HG03571 (cell line): ENCODE measurements at regions not wholly inside any gene's neighbourhood (a gene's known extent, or its start where the extent isn't known, plus 50 kb on each side); places are given as distances from the start of the nearest gene placed in this dataset.

Experiments
- ATAC-seq: cut with Tn5 transposase; IDR thresholded peaks from one replicate; pipeline ENCODE4 v1.9.1; 2021; ENCODE audit not compliant: unreplicated experiment

- ATAC-seq = no peak
Measured at GRCh38 chr9:89765211-89765946, 160.6 kb downstream of the GADD45G start.

GRCh38 chr9:89766991-89767390 lies 162.2 kb downstream of the GADD45G start:
- ATAC-seq = no peak

DNA sequence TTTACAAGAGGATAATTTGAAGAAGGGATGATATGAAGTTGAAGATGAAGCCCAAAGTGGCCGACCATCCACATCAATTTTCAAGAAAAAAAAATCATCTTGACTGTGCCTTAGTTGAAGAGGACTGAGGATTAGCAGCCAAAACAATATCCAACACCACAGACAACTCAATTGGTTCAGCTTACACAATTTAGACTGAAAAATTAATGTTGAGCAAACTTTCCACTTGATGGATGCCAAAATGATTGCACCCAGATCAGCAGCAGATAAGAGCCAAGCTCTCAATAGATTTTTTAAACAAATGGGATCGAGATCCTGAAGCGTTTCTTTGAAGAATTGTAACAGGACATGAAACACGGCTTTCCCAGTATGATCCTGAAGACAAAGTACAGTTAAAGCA lies 163.2 kb downstream of the GADD45G start:
- ATAC-seq = no peak

DNA sequence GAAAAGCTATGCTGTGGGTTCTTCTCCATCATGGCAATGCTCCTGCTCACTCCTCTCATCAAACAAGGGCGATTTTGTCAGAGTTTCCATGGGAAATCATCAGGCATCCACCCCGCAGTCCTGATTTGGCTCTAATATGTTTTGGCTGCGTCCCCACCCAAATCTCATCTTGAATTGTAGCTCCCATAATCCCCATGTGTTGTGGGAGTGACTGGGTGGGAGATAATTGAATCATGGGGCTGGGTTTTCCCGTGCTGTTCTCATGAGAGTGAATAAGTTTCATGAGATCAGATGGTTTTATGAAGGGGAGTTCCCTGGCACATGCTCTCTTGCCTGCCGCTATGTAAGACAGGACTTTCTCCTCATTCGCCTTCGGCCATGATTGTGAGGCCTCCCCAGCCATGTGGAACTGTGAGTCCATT lies 163.8 kb downstream of the GADD45G start:
- no peak for ATAC-seq

DNA sequence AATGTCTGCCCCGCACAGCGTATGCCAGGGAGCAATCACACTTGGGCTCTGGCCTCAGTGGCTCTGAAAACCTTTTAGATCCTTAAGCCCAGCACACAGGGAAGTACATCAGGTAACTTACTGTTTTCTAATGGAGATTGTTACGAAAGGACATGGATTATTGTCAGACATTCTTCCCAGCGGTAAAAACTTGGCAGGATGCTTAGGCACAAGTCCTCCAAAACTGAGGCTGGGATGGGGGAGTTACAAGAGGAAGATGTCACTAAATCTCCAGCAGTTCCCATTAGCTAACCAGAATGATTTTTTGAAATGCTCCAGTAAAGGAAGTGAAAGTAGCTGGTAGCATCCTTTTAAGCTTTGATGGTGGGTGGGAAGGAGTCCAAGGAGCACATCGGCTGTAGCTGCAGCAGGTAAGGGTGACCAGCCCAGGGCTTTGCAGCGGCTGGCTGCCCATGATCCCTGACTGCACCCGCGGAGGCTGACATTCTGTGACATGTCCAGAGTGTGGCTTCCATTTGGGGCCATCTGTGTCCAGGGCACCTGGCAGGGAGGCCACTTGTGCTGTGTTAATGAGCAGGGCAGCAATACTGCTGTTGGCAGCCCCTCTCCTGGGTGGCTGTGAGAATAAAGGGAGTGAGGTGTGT lies 165.8 kb downstream of the GADD45G start:
- no peak for ATAC-seq

DNA sequence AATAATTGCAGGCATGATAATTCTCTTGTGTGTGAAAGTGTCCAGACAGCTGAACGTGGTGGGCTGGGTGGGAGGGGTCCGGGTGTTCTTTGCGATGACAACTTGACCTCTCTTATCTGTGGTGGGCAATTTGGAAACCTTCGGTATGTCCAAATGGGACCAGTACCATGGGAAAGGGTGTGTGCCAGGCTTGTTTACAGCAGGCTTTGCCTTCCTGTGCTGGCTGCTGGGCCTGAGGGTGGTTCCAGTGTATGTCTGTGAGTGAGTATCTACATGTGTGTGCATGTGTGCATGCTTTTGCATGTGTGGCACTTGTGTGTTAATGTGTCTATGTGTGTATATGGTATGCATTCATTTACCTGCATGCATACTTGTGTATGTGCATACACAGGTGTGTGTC lies 166.4 kb downstream of the GADD45G start:
- ATAC-seq = no peak

- no peak for ATAC-seq
Measured at GRCh38 chr9:89773170-89773569, 168.4 kb downstream of the GADD45G start.

GRCh38 chr9:89774858-89775370 lies 170.1 kb downstream of the GADD45G start:
- ATAC-seq = no peak

DNA sequence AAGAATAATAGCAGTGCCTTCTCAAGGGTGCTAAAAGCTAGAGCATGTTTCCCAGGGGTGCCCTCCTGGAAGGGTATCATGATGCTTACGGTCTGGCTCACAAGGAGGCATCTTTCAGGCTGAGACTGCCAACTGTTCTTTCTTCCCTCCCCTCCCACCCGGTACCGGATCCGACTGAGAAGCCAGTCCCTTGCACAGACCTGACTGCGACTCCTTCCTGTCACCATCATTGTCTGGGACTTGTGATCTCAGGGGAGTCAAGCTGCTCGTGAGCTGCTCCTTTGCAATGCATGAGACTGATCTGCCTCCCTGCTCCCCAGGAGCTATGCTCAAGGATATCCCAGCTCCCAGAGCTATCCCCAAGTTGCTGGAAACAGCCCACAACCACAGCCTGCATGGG lies 170.8 kb downstream of the GADD45G start:
- ATAC-seq = no peak

DNA sequence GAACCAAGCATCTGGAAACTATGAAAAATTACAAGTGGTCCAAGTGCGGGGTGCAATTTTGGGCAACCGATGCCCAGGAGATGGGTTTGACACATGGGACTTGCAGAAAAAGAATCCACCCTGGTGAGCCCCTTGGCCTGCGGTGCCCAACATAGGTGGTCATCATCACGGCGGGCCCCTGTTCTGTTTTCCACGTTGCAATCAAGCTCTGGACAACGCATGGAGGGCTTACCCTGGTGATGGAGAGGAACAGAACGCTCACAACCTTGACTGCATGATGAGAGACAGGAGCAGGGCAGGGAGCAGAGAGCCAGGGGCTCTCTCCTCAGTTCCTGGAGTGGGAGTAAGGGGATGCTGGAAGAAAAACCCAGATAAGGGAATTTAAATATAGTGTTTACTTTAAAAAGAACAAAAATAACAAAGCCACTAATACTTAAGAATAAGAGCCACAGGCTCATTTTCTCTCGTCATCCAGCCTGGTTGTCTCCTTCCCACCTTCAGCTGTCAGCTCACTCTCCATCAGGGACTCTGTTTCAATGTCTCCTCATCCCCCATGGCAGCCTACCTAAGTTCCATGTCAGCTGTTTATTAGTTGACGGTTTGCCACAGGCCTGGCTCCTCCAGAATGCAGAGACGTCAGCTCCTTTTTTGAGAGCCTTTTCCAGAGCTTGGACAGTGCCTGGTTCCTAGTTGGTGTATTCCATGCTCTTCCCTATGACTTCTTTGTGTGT lies 172.1 kb downstream of the GADD45G start:
- no peak for ATAC-seq

DNA sequence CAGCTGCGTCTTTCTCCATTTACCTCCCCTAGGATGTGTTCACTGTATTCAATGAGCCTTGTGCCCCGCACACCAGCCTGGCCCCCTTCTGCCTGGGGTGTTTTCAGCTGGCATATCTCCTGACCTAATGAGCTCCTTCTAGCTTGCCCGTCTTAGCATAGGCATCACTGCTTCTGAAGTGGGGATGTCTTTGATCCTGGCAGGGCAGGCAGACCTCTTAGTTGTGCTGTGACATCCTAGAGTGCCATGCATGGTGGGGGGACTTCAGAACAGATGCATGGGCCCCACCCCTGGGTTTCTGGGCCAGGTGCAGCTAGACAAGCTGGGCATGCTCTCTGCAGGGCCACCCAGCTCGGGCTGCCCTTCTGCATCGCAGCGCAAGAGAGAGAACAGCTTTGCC lies 172.7 kb downstream of the GADD45G start:
- ATAC-seq = no peak

DNA sequence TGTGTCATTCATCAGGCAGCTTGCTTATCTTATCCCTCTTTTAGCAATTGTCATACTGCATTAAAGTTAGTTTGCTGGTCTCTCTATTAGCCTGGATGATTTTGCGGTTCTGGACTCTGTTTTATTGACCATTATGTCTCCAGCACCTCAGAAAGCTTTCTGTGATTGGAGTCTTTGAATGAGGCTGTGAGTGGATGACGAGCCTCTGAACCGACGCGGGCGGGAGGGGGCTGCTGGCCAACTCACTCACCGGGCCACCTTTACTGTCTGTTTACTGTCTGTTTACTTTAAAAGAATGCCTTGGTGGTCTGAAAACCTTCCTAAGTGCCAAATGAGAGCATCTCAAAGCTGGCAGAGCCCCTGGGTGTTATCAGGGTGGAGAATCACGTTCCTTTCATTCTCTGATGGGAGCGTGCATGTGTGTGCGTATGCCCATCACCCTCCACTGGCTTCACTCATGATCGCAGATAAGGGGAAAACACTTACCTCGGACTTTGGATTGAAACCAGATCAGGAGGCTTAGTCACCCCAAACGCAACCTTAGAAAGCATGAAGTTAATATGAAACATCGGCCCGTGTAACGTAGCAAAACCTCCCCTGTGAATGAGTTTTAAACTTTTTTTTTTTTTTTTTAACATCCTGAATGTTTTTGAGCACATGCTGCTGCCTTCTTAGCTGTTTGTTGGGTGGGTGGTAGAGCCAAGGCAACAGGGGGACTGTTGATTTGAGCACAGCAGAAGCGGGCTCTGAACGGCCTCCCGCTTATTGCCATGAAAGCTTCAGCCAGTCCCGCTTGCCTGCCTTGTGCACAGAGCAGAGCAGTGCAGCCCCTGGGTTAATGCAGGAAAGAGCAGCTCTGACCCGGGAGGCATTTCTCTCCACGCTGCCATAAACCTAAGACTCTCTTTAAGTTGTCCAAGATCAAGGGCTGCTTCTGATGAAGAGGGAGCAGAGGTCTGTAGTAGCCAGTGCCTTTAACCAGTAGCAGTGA lies 173.6 kb downstream of the GADD45G start:
- no peak for ATAC-seq

- ATAC-seq = no peak
Measured at GRCh38 chr9:89779405-89780203, 174.8 kb downstream of the GADD45G start.

GRCh38 chr9:89780959-89781358 lies 176.1 kb downstream of the GADD45G start:
- ATAC-seq = no peak

- no peak for ATAC-seq
Measured at GRCh38 chr9:89781838-89782540, 177.2 kb downstream of the GADD45G start.

DNA sequence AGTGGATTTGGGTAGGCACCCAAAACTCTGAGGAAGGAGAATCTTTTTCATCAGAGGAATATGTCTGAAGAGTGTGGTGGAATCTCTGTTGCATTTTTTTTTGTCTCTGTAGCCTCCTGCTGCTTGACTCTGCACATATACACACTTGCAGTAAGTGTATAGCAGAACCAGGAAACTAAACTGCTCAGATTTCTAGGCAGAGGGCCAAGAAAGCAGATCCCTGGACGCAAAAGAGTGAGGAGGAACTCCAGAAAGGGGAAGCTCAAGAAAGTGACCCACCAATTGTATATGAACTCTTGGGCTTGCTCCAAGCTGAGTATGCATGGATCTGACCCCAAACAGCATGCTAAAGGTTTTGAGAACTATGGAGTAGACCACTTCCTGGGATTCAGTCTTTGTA lies 181.8 kb downstream of the GADD45G start:
- no peak for ATAC-seq

DNA sequence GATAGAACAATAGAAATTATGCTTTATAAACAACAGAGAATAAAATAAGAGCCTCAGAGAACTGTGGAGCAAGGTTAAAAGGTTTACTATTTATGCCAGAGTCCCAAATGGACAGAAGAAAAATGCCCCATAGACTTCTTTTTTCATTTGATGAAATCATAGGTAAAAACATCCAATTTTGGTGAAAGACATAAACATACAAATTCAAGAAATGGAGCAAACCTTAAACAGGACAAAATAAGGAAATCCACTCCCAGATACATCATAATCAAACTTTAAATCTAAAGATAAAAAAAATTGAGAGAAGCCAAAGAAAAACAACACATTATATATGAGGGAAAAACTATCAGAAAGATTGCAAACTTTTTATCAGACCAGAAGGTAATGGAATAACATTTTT lies 182.8 kb downstream of the GADD45G start:
- ATAC-seq = no peak

- ATAC-seq = no peak
Measured at GRCh38 chr9:89788434-89788833, 183.6 kb downstream of the GADD45G start.

DNA sequence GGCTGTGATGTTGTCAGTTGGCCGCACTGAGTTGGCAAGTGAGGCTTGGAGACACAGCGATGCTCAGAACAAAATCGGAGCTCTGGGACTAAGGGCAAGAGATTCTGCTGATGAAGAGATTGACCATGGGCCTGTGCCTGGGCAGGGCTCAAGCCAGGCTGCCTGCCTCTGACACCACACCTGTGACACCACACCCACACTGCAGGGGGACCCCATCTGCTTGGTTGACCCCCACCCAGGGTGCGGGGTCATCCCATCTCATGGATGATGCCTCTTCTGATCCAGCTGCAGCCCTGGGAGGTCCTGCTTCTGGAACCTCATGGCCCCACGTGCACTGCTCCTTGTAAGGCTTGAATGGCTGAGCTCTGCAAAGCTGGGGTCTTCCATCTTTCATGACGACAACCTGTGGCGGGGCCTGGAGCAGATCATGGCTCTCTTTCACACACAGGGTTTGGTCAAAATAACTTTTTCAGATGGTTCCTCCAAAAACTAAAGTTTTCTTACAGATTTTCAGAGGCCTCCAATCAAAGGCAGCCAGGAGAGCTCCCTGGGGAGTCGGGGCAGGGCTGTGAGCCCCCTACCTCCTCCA lies 185.2 kb downstream of the GADD45G start:
- ATAC-seq = no peak
